Erythroblast (primary cell): ENCODE measurements at regions not wholly inside any gene's neighbourhood (a gene's known extent, or its start where the extent isn't known, plus 50 kb on each side); places are given as distances from the start of the nearest gene placed in this dataset.

Experiments
- GATA1 ChIP-seq: IDR thresholded peaks from 2 replicates; pipeline ENCODE4 v1.6.1; 2011; ENCODE audit warnings: low read depth, mild to moderate bottlenecking, control low read depth, low read length, moderate library complexity
- POLR2A ChIP-seq: IDR thresholded peaks from 2 replicates; pipeline ENCODE4 v1.6.1; 2011; ENCODE audit warnings: mild to moderate bottlenecking, low read length

DNA sequence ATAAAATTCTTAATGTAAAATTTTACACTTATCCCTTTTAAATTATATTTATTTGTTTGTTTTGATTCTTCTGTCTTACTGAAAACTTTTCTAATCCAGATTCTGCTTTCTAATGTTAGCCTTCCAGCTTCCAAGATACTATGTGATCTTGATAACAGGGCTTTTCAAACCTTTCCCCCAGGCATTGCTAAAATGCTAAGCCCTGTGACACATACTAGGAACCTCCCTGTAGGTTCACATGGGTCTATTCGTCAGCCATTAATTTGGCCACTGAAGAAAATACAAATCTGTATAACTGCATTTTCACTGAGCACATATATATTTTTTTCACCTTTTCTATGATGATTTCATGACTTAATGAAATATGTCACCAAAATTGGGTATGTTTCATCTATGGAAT is 92.8 kb upstream of the MAP4K3 start:
- TF ChIP-seq POLR2A, result no peak
- no peak for TF ChIP-seq GATA1
